HG03442 (cell line): ENCODE measurements at regions not wholly inside any gene's neighbourhood (a gene's known extent, or its start where the extent isn't known, plus 50 kb on each side); places are given as distances from the start of the nearest gene placed in this dataset.

Source experiments
- ATAC-seq: cut with Tn5 transposase; IDR thresholded peaks from one replicate; pipeline ENCODE4 v1.9.1; 2021; ENCODE audit warnings: mild to moderate bottlenecking, moderate library complexity; ENCODE audit not compliant: unreplicated experiment

GRCh38 chr6:132244744-132245143 lies 156.5 kb downstream of the MOXD1 start:
- ATAC-seq: no peak

- ATAC-seq: no peak
These were observed 164.5 kb downstream of the MOXD1 start for GRCh38 chr6:132236744-132237143.

GRCh38 chr6:132236281-132236680 lies 165.0 kb downstream of the MOXD1 start:
- no peak for ATAC-seq

- ATAC-seq: no peak
These were observed 165.5 kb downstream of the MOXD1 start for GRCh38 chr6:132235596-132236280.

GRCh38 chr6:132234356-132234755 lies 166.9 kb downstream of the MOXD1 start:
- ATAC-seq: no peak

- no peak for ATAC-seq
These were observed 170.0 kb downstream of the MOXD1 start for GRCh38 chr6:132231121-132231884.

GRCh38 chr6:132228894-132229293 lies 172.4 kb downstream of the MOXD1 start:
- ATAC-seq: no peak

- ATAC-seq: no peak
These were observed 173.4 kb downstream of the MOXD1 start for GRCh38 chr6:132227904-132228303.

- ATAC-seq: no peak
These were observed 176.3 kb downstream of the MOXD1 start for GRCh38 chr6:132224943-132225342.

- no peak for ATAC-seq
These were observed 180.5 kb downstream of the MOXD1 start for GRCh38 chr6:132220800-132221199.

- no peak for ATAC-seq
These were observed 181.4 kb downstream of the MOXD1 start for GRCh38 chr6:132219901-132220300.

- ATAC-seq: no peak
These were observed 183.1 kb downstream of the MOXD1 start for GRCh38 chr6:132218059-132218696.

- ATAC-seq: no peak
These were observed 185.5 kb downstream of the MOXD1 start for GRCh38 chr6:132215805-132216204.

- ATAC-seq: no peak
These were observed 186.6 kb downstream of the MOXD1 start for GRCh38 chr6:132214716-132215115.

GRCh38 chr6:132213732-132214131 lies 187.5 kb downstream of the MOXD1 start:
- ATAC-seq: no peak

GRCh38 chr6:132213191-132213590 lies 188.1 kb downstream of the MOXD1 start:
- ATAC-seq: no peak

- ATAC-seq: no peak
These were observed 190.2 kb downstream of the MOXD1 start for GRCh38 chr6:132210886-132211563.

GRCh38 chr6:132209351-132209750 lies 191.9 kb downstream of the MOXD1 start:
- no peak for ATAC-seq

- no peak for ATAC-seq
These were observed 193.3 kb downstream of the MOXD1 start for GRCh38 chr6:132207991-132208390.

GRCh38 chr6:132205946-132206345 lies 195.3 kb downstream of the MOXD1 start:
- ATAC-seq: no peak

GRCh38 chr6:132204591-132204990 lies 196.7 kb downstream of the MOXD1 start:
- no peak for ATAC-seq
